ENCODE measurements at regions not wholly inside any gene's neighbourhood (a gene's known extent, or its start where the extent isn't known, plus 50 kb on each side); places are given as distances from the start of the nearest gene placed in this dataset.
"Not testable (repeated sequence)": the region's sequence is repeated elsewhere in the genome, so short reads cannot be mapped to it uniquely, and the experiment has no call there.

DNA sequence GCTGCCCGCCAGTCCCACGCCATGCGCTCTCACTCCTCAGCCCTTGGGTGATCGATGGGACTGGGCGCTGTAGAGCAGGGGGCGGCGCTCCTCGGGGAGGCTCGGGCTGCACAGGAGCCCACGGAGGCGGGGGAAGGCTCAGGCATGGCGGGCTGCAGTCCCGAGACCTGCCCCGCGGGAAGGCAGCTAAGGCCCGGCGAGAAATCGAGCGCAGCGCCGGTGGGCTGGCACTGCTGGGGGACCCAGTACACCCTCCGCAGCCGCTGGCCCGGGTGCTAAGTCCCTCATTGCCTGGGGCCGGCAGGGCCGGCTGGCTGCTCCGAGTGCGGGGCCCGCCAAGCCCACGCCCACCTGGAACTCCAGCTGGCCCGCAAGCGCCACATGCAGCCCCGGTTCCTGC lies 102.2 kb upstream of the PDE10A start:
- TF ChIP-seq, protein P1, sequence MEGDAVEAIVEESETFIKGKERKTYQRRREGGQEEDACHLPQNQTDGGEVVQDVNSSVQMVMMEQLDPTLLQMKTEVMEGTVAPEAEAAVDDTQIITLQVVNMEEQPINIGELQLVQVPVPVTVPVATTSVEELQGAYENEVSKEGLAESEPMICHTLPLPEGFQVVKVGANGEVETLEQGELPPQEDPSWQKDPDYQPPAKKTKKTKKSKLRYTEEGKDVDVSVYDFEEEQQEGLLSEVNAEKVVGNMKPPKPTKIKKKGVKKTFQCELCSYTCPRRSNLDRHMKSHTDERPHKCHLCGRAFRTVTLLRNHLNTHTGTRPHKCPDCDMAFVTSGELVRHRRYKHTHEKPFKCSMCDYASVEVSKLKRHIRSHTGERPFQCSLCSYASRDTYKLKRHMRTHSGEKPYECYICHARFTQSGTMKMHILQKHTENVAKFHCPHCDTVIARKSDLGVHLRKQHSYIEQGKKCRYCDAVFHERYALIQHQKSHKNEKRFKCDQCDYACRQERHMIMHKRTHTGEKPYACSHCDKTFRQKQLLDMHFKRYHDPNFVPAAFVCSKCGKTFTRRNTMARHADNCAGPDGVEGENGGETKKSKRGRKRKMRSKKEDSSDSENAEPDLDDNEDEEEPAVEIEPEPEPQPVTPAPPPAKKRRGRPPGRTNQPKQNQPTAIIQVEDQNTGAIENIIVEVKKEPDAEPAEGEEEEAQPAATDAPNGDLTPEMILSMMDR (conservative IDR thresholded peaks at IDR 0.05; ENCODE audit: low read length), result not testable (repeated sequence)
- not testable (repeated sequence) for TF ChIP-seq EZH2phosphoT487 (IDR thresholded peaks at IDR 0.05; ENCODE audit: borderline replicate concordance)
